Ishikawa (cell line): ENCODE measurements at regions not wholly inside any gene's neighbourhood (a gene's known extent, or its start where the extent isn't known, plus 50 kb on each side); places are given as distances from the start of the nearest gene placed in this dataset.

Experiments
- CEBPB ChIP-seq: IDR thresholded peaks from 2 replicates; pipeline ENCODE4 v1.6.1; 2012
- CREB1 ChIP-seq: IDR thresholded peaks from 2 replicates; pipeline ENCODE4 v1.6.1; 2012; ENCODE audit warnings: low read depth
- EGR1 ChIP-seq: IDR thresholded peaks from 2 replicates; pipeline ENCODE4 v1.6.1; 2012
- EP300 ChIP-seq: IDR thresholded peaks from 2 replicates; pipeline ENCODE4 v1.6.1; 2012; ENCODE audit warnings: borderline replicate concordance
- FOXM1 ChIP-seq: IDR thresholded peaks from 2 replicates; pipeline ENCODE4 v1.6.1; 2012; ENCODE audit warnings: low read depth, borderline replicate concordance
- NFIC ChIP-seq: IDR thresholded peaks from 2 replicates; pipeline ENCODE4 v1.6.1; 2012
- RAD21 ChIP-seq: IDR thresholded peaks from 2 replicates; pipeline ENCODE4 v1.6.1; 2012; ENCODE audit warnings: low read depth
- REST ChIP-seq: IDR thresholded peaks from 2 replicates; pipeline ENCODE4 v1.6.1; 2012; ENCODE audit warnings: low read depth, mild to moderate bottlenecking
- TAF1 ChIP-seq: IDR thresholded peaks from 2 replicates; pipeline ENCODE4 v1.6.1; 2012; ENCODE audit warnings: low read depth, mild to moderate bottlenecking
- TCF12 ChIP-seq: IDR thresholded peaks from 2 replicates; pipeline ENCODE4 v1.6.1; 2012; ENCODE audit warnings: low read depth
- TEAD4 ChIP-seq: IDR thresholded peaks from 2 replicates; pipeline ENCODE4 v1.6.1; 2012
- YY1 ChIP-seq: IDR thresholded peaks from 2 replicates; pipeline ENCODE4 v1.6.1; 2012; ENCODE audit warnings: low read depth
- ZBTB7A ChIP-seq: IDR thresholded peaks from 2 replicates; pipeline ENCODE4 v1.6.1; 2012; ENCODE audit warnings: low read depth
- TF ChIP-seq, protein P1 (sequence below): IDR thresholded peaks from 2 replicates; pipeline ENCODE4 v1.6.1; 2012
- TF ChIP-seq, protein P2 (sequence below): IDR thresholded peaks from 2 replicates; pipeline ENCODE4 v1.6.1; 2012

DNA sequence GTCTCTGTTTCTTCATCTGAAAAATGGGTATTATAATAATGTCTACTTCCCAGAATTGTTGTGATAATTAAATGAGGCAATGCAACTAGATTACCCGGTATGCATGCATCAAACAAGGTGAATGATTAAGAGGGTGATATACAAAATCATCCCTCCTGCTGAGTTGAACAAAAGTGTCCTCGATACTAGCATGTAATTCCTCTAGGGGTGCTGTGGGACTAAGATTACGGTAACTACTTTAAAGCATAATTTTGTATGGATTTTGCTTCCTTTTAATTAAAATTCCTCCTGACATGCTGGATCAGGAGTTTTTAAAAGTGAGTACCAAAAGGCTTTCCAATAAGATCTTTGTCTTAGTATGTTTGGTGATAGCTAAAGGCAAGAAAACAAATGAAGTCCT lies 98.7 kb upstream of the PRMT6 start:
- TF ChIP-seq ZBTB7A (no peak), TCF12 (no peak), YY1 (no peak), TEAD4 (no peak), EP300 (no peak), NFIC (no peak), EGR1 (no peak), REST (no peak), CEBPB (no peak), CREB1 (no peak), RAD21 (no peak), TAF1 (no peak), FOXM1 (no peak)
- TF ChIP-seq, protein P1, sequence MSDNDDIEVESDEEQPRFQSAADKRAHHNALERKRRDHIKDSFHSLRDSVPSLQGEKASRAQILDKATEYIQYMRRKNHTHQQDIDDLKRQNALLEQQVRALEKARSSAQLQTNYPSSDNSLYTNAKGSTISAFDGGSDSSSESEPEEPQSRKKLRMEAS, result no peak
- TF ChIP-seq, protein P2, sequence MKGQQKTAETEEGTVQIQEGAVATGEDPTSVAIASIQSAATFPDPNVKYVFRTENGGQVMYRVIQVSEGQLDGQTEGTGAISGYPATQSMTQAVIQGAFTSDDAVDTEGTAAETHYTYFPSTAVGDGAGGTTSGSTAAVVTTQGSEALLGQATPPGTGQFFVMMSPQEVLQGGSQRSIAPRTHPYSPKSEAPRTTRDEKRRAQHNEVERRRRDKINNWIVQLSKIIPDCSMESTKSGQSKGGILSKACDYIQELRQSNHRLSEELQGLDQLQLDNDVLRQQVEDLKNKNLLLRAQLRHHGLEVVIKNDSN, result no peak

DNA sequence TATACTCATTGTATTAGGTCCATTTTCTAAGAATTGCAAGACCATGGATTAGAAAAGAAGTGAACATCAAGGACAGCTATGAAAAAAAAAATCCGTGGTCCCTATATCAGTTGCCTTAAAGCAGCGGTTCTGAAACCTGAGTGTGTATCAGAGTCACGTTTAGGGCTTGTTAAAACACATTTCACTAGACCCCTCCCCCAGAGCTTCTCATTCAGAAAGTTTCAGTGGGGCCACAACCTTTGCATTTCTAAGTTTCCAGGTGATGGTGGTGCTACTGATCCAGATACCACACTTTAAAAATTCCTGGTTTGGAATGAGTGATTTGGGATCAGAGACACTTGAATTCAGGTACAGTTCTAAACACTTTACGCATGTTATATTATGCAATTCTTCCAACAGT lies 96.1 kb upstream of the PRMT6 start:
- TF ChIP-seq FOXM1 (no peak), CREB1 (no peak), EGR1 (no peak), REST (no peak), TAF1 (no peak), TCF12 (no peak), TEAD4 (no peak), YY1 (no peak)

- TF ChIP-seq CREB1 (no peak), EGR1 (no peak)
These were observed 94.8 kb upstream of the PRMT6 start for GRCh38 chr1:106961646-106962045.

- TF ChIP-seq TEAD4 (no peak), ZBTB7A (no peak), EGR1 (no peak), CEBPB (no peak), REST (no peak)
- TF ChIP-seq, protein P2, result no peak
These were observed 93.9 kb upstream of the PRMT6 start for GRCh38 chr1:106962591-106962990.

GRCh38 chr1:106964495-106964894 lies 92.0 kb upstream of the PRMT6 start:
- TF ChIP-seq TCF12 (no peak), TEAD4 (no peak), FOXM1 (no peak), CEBPB (no peak), EP300 (no peak), EGR1 (no peak), CREB1 (no peak), ZBTB7A (no peak), REST (no peak), RAD21 (no peak)
- TF ChIP-seq, protein P1, result no peak
